H54 (cell line): ENCODE measurements at regions not wholly inside any gene's neighbourhood (a gene's known extent, or its start where the extent isn't known, plus 50 kb on each side); places are given as distances from the start of the nearest gene placed in this dataset.
A peak's percentile ranks its signal among the peaks of the same experiment; 100 is the strongest.

ENCODE experiments used
- DNase-seq: peaks from one replicate; pipeline ENCODE4 v3.0.0; 2011; ENCODE audit warnings: low spot score, mixed read lengths; ENCODE audit not compliant: insufficient read length
- FAIRE-seq: peaks from 3 replicates; lab custom pipeline; 2011; peaks lifted over from hg19 to GRCh38; lab: Jason Lieb, UNC
- POLR2A ChIP-seq: IDR thresholded peaks from 2 replicates; pipeline ENCODE4 v1.6.1; 2011; ENCODE audit warnings: low read depth, mild to moderate bottlenecking, low read length

GRCh38 chr12:25810683-25811082, 147.8 kb upstream of the RASSF8 start:
- FAIRE-seq (peak; percentile 67), DNase-seq (no peak)
- no peak for TF ChIP-seq POLR2A

- DNase-seq (peak; percentile 9), FAIRE-seq (peak; percentile 94)
- no peak for TF ChIP-seq POLR2A
Measured at GRCh38 chr12:25811656-25812126, 146.8 kb upstream of the RASSF8 start.

- FAIRE-seq (no peak), DNase-seq (no peak)
- TF ChIP-seq POLR2A = no peak
Measured at GRCh38 chr12:25812295-25812694, 146.2 kb upstream of the RASSF8 start.

- FAIRE-seq (no peak), DNase-seq (no peak)
- no peak for TF ChIP-seq POLR2A
Measured at GRCh38 chr12:25813843-25814242, 144.6 kb upstream of the RASSF8 start.

GRCh38 chr12:25816637-25817036, 141.8 kb upstream of the RASSF8 start:
- DNase-seq (no peak), FAIRE-seq (no peak)
- TF ChIP-seq POLR2A = no peak

GRCh38 chr12:25817166-25817565, 141.3 kb upstream of the RASSF8 start:
- no peak for FAIRE-seq
- no peak for TF ChIP-seq POLR2A
- DNase-seq = no peak

GRCh38 chr12:25818596-25819390, 139.7 kb upstream of the RASSF8 start:
- no peak for TF ChIP-seq POLR2A
- DNase-seq = no peak
- FAIRE-seq = no peak

GRCh38 chr12:25819691-25820090, 138.8 kb upstream of the RASSF8 start:
- TF ChIP-seq POLR2A = no peak
- DNase-seq = no peak
- FAIRE-seq = no peak

- no peak for TF ChIP-seq POLR2A
- no peak for FAIRE-seq
Measured at GRCh38 chr12:25822281-25822680, 136.2 kb upstream of the RASSF8 start.

GRCh38 chr12:25824734-25825133, 133.7 kb upstream of the RASSF8 start:
- no peak for FAIRE-seq

More at GRCh38 chr12:25822281-25822680, 136.2 kb upstream of the RASSF8 start:
- DNase-seq = no peak

GRCh38 chr12:25825446-25825845, 133.0 kb upstream of the RASSF8 start:
- no peak for TF ChIP-seq POLR2A
- DNase-seq (no peak), FAIRE-seq (no peak)

More at GRCh38 chr12:25824734-25825133, 133.7 kb upstream of the RASSF8 start:
- DNase-seq = no peak
- no peak for TF ChIP-seq POLR2A

- DNase-seq (no peak), FAIRE-seq (no peak)
- TF ChIP-seq POLR2A = no peak
Measured at GRCh38 chr12:25827141-25827540, 131.3 kb upstream of the RASSF8 start.

- FAIRE-seq (no peak), DNase-seq (no peak)
- TF ChIP-seq POLR2A = no peak
Measured at GRCh38 chr12:25827747-25828146, 130.7 kb upstream of the RASSF8 start.

- TF ChIP-seq POLR2A = no peak
- DNase-seq = no peak
- FAIRE-seq = no peak
Measured at GRCh38 chr12:25828188-25828587, 130.3 kb upstream of the RASSF8 start.

GRCh38 chr12:25829192-25829591, 129.3 kb upstream of the RASSF8 start:
- TF ChIP-seq POLR2A = no peak
- DNase-seq (peak; percentile 39), FAIRE-seq (peak; percentile 78)
